ENCODE measurements at regions not wholly inside any gene's neighbourhood (a gene's known extent, or its start where the extent isn't known, plus 50 kb on each side); places are given as distances from the start of the nearest gene placed in this dataset.
"Not testable (repeated sequence)": the region's sequence is repeated elsewhere in the genome, so short reads cannot be mapped to it uniquely, and the experiment has no call there.

DNA sequence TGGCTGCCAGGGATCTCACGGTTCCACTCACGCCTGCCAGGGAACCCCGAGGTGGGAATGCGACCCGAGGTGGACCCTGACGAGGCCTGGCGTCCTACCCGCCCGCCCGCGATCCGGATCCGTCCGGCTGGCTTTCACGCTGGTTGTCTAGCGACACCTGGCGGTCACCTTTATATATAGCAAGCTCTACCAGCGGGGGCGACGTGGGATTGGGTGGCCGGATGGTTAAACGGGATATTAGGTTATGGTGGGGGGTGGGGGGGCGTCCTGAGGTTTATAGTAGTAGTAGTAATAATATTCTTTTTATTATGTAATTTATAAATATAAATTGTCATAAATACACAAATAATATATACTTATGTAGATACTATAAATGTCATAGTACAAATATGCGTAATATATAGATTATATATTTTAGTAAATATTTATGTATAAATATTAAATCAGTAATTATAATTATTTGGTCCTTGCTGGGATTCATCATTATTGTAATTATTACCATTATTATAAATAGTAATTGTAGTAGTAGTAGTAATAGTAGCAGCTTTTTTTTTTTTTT is 136.9 kb downstream of the KCNJ12 start:
- no peak overlapping the region for H3K27ac ChIP-seq
- TF ChIP-seq, protein P1, sequence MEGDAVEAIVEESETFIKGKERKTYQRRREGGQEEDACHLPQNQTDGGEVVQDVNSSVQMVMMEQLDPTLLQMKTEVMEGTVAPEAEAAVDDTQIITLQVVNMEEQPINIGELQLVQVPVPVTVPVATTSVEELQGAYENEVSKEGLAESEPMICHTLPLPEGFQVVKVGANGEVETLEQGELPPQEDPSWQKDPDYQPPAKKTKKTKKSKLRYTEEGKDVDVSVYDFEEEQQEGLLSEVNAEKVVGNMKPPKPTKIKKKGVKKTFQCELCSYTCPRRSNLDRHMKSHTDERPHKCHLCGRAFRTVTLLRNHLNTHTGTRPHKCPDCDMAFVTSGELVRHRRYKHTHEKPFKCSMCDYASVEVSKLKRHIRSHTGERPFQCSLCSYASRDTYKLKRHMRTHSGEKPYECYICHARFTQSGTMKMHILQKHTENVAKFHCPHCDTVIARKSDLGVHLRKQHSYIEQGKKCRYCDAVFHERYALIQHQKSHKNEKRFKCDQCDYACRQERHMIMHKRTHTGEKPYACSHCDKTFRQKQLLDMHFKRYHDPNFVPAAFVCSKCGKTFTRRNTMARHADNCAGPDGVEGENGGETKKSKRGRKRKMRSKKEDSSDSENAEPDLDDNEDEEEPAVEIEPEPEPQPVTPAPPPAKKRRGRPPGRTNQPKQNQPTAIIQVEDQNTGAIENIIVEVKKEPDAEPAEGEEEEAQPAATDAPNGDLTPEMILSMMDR (IDR thresholded peaks at IDR 0.05), result peak; percentile 72 to 80
- H3K36me3 ChIP-seq, result no peaks in the 10 kb centered on the region
- no peaks in the 10 kb centered on the region for H3K9me3 ChIP-seq
- intact Hi-C loops (cut with DNase I; ENCODE audit: low total_unique reads), result loop anchor here (2.0 to 5.0 kb wide), 2 partner anchors 236 to 392 kb away; no protein-coding TSS in a partner anchor
- peaks cover 0 to 16% (median 10%) of the 10 kb centered on the region in 4 donors for H3K4me1 ChIP-seq
- no peak overlapping the region for H3K4me3 ChIP-seq
- no peaks in the 10 kb centered on the region for H3K27me3 ChIP-seq
- DNase-seq, result peak; percentile 52 to 78

DNA sequence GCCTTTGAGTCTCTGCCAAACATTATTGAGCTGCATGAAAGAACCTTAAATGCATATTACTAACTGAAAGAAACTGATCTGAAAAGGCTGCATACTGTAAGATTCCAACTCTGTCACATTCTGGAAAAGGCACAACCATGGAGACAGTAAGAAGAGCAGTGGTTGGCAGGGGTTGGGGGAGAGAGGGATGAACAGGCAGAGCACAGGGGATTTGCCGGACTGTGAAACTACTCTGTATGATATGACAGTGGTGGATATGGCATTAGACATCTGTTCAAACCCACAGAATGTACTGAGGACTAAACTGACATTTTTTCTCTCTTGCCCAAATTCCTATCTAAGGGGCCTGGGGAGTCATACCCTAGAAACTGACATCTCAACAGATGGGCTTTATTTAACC is 138.4 kb downstream of the KCNJ12 start:
- not testable (repeated sequence) for H3K27me3 ChIP-seq, H3K27ac ChIP-seq, DNase-seq, H3K36me3 ChIP-seq, H3K9me3 ChIP-seq, H3K4me3 ChIP-seq
- intact Hi-C loops (cut with DNase I; ENCODE audit: low total_unique reads), result loop anchor here (5.0 kb wide), 1 partner anchor 237 kb away; no protein-coding TSS in a partner anchor
- H3K4me1 ChIP-seq, result peaks cover 0 to 16% (median 10%) of the 10 kb centered on the region in 4 donors

DNA sequence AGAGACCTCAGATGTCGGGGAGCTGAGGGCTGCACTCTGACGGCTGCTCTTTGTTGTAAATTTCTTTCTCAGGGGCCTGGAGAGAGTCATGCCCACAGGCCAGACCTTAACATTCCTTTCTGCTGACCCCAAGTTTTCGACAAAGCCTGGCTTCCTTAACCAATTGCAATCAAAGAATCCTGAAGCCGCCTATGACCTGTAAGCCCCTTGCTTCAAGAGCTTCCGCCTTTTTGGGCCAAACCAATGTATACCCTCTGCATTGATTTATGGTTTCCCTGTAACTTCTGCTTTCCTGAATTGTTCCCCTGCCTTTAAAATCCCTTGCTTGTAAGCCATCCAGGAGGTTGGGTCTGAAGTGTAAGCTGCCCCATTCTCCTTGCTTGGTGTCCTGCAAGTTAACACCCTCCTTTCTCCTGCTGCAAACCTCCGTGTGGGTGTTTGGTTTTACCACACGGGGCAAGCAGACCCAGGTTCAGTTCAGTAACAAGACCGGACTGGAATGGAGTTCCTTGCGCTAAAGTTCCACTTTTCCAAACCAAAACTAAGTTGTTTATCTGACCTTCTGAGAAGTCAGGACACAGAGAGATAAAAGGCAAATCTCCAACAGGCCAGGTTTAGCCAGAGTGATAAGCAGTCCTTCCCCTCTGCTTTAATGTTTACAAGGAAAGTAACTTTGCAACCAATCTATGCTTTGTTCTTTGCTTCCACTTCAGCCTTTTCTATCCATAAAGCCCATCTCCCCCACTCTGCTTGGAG is 141.6 kb downstream of the KCNJ12 start:
- Histone ChIP-seq H3K27me3 (no peaks in the 10 kb centered on the region), H3K4me1 (peaks cover 0 to 3% (median under 1%) of the 10 kb centered on the region in 4 donors), H3K9me3 (no peaks in the 10 kb centered on the region), H3K4me3 (no peak overlapping the region), H3K36me3 (no peaks in the 10 kb centered on the region), H3K27ac (no peak overlapping the region)
- TF ChIP-seq, protein P1 (IDR thresholded peaks at IDR 0.05), result no peak
- no peak for DNase-seq
- intact Hi-C loops (cut with DNase I; ENCODE audit: low total_unique reads), result no loop called here

DNA sequence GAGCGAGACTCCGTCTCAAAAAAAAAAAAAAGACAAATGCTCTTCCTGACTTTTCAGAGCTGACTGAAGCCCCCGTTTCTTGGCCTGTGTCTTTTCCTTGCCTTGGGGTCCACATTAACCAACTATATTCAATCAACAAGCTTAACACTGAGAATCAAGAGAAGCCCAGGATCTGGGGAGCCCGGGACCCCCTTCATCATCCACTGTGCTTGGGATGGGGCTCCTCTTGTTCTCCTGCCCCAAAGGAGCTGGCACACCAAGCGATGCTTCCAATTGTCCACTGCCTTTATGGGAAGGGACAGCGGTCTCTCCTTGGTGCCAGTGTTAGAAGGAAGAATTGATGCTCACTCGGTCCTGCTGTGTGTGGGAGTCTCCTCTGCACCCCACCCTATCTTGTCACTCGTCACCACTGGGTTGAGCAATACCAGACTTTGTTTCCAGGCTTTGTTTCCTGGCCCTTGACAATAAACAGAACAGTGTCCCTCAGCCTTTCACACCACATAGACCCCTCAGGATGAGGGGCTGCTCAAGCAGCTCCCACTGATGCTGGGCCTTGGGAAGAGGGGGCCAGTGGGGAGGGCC is 146.7 kb downstream of the KCNJ12 start:
- TF ChIP-seq, protein P1 (IDR thresholded peaks at IDR 0.05), result no peak
- H3K36me3 ChIP-seq, result no peaks in the 10 kb centered on the region
- no peak overlapping the region for H3K27ac ChIP-seq
- DNase-seq, result no peak
- H3K9me3 ChIP-seq, result no peaks in the 10 kb centered on the region
- H3K4me1 ChIP-seq, result no peaks in the 10 kb centered on the region
- no peak overlapping the region for H3K4me3 ChIP-seq
- intact Hi-C loops (cut with DNase I; ENCODE audit: low total_unique reads), result no loop called here
- no peaks in the 10 kb centered on the region for H3K27me3 ChIP-seq

DNA sequence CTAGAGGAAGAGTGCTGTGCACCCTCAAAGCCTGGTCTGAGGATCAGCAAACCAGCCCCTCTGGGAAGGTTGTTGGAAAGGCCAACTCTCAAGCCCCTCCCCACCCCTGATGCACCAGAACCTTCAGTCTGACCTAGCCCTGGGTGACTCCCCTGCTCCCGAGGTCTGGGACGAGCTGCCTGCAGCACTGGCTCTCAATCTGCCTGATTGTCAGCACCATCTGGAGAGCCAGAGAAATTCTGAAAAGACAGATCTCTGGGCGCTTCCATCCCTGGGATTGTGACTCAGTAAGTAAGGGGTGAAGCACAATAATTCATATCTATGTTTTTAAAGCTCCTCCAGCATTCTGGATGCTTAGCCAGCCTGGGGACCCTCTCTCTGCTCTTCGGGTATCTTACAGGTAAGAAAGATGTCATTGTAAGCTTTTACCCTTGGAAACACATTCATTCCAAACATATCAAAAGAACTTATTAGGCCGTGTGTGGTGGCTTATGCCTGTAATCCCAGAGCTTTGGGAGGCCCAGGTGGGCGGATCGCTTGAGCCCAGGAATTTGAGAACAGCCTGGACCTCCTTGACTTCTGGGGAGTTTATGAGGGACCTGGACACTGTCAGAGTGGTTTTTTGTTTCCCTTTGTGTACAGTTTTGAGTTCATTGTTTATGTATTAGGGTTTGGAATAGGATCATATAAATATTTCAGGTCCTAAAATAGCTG is 147.5 kb downstream of the KCNJ12 start:
- Histone ChIP-seq H3K4me1 (no peaks in the 10 kb centered on the region), H3K36me3 (no peaks in the 10 kb centered on the region), H3K27me3 (no peaks in the 10 kb centered on the region), H3K9me3 (no peaks in the 10 kb centered on the region), H3K27ac (no peak overlapping the region), H3K4me3 (no peak overlapping the region)
- TF ChIP-seq, protein P1 (IDR thresholded peaks at IDR 0.05), result no peak
- intact Hi-C loops (cut with DNase I; ENCODE audit: low total_unique reads), result no loop called here
- no peak for DNase-seq
